Neural progenitor cell (in vitro differentiated cells): ENCODE measurements at regions not wholly inside any gene's neighbourhood (a gene's known extent, or its start where the extent isn't known, plus 50 kb on each side); places are given as distances from the start of the nearest gene placed in this dataset.

Source experiments
- CTCF ChIP-seq: fragments of 200-600 bp; sonication (generic); IDR thresholded peaks from 2 replicates; pipeline ENCODE4 v1.5.1; 2017; ENCODE audit warnings: antibody characterized with exemption, mild to moderate bottlenecking
- EZH2 ChIP-seq: fragments of 200-600 bp; sonication (generic); IDR thresholded peaks from 2 replicates; pipeline ENCODE4 v1.6.1; 2017; ENCODE audit warnings: antibody characterized with exemption, mild to moderate bottlenecking, moderate library complexity

GRCh38 chr2:175786471-175787124, 215.5 kb downstream of the LNPK start:
- TF ChIP-seq CTCF (no peak), EZH2 (no peak)
